A549 (cell line): ENCODE measurements at regions not wholly inside any gene's neighbourhood (a gene's known extent, or its start where the extent isn't known, plus 50 kb on each side); places are given as distances from the start of the nearest gene placed in this dataset.

Source experiments
- ATAC-seq, 2 experiments: fragments of 200-7000 bp in 1 of 2; fragments of >200 bp in 1 of 2; cut with Nextera tagmentation in 1 of 2; cut with Tn5 transposase in 1 of 2; 3 replicates each; pipeline versions ENCODE4 v1.8.0 to v1.9.1; 2018 to 2020; ENCODE audit warnings: mild to moderate bottlenecking in 1 of 2, moderate library complexity in 1 of 2
- CTCF ChIA-PET: fragments of 300-600 bp; sonication (Branson Sonifier 250); formaldehyde crosslinking; extraction: SDS; loops from one replicate; lab custom pipeline; 2021; ENCODE audit warnings: antibody characterized with exemption, inconsistent platforms; lab: Yijun Ruan, JAX
- POLR2A ChIA-PET: fragments of 350-600 bp; formaldehyde crosslinking; extraction: SDS; loops from one replicate; lab custom pipeline; 2021; ENCODE audit warnings: antibody characterized with exemption, inconsistent platforms; lab: Yijun Ruan, JAX
- DNase-seq, 2 experiments: peaks; one replicate each; pipeline versions ENCODE4 v3.0.0 to v3.0.0-alpha.2; 2011 to 2016; ENCODE audit warnings: low read depth in 1 of 2, low spot score in 1 of 2
- FAIRE-seq: peaks from 2 replicates; lab custom pipeline; 2011; peaks lifted over from hg19 to GRCh38; lab: Jason Lieb, UNC
- H3K27ac ChIP-seq, 2 experiments: fragments of >200 bp; sonication (Bioruptor Twin); formaldehyde crosslinking; 3 replicates each; pipeline ENCODE4 v1.5.1; 2016 to 2017
- H3K4me1 ChIP-seq: fragments of >200 bp; sonication (Bioruptor Twin); formaldehyde crosslinking; 3 replicates; pipeline ENCODE4 v1.6.1; 2016
- H3K4me2 ChIP-seq: fragments of >200 bp; sonication (Bioruptor Twin); formaldehyde crosslinking; 3 replicates; pipeline ENCODE4 v1.6.1; 2016
- H3K4me3 ChIP-seq: fragments of >200 bp; sonication (Bioruptor Twin); formaldehyde crosslinking; 3 replicates; pipeline ENCODE4 v1.5.1; 2016
- H3K9me3 ChIP-seq: fragments of >200 bp; sonication (Bioruptor Twin); formaldehyde crosslinking; 3 replicates; pipeline ENCODE4 v1.6.1; 2016
- CBX2 ChIP-seq: fragments of 200-600 bp; sonication (generic); IDR thresholded peaks from 2 replicates; pipeline ENCODE4 v1.6.1; 2016; ENCODE audit warnings: low read depth, mild to moderate bottlenecking, borderline replicate concordance
- CBX8 ChIP-seq: fragments of 200-600 bp; sonication (generic); IDR thresholded peaks from 2 replicates; pipeline ENCODE4 v1.6.1; 2016
- CHD4 ChIP-seq: fragments of 200-600 bp; sonication (generic); IDR thresholded peaks from 2 replicates; pipeline ENCODE4 v1.6.1; 2016; ENCODE audit warnings: antibody characterized with exemption, mild to moderate bottlenecking, borderline replicate concordance
- EP300 ChIP-seq, 2 experiments: fragments of >200 bp; sonication (Bioruptor Twin); formaldehyde crosslinking; IDR thresholded peaks; 2 replicates in 1 of 2; 3 replicates in 1 of 2; pipeline ENCODE4 v1.6.1; 2016 to 2017
- GATA3 ChIP-seq: IDR thresholded peaks from 2 replicates; pipeline ENCODE4 v1.6.1; 2012; ENCODE audit warnings: borderline replicate concordance
- HDAC2 ChIP-seq: fragments of 200-600 bp; sonication (generic); IDR thresholded peaks from 2 replicates; pipeline ENCODE4 v1.6.1; 2016
- HOXA7 ChIP-seq: fragments of 250-450 bp; sonication (Bioruptor Pico); IDR thresholded peaks from 2 replicates; pipeline ENCODE4 v1.5.0; 2020; ENCODE audit warnings: mild to moderate bottlenecking, moderate library complexity
- HOXB5 ChIP-seq: fragments of 250-450 bp; sonication (Bioruptor Pico); IDR thresholded peaks from 2 replicates; pipeline ENCODE4 v1.5.0; 2020; ENCODE audit warnings: mild to moderate bottlenecking, moderate library complexity
- JUN ChIP-seq, 2 experiments: fragments of >200 bp; sonication (Bioruptor Twin); formaldehyde crosslinking; IDR thresholded peaks; 2 replicates in 1 of 2; 3 replicates in 1 of 2; pipeline ENCODE4 v1.6.1; 2016 to 2017
- MAFK ChIP-seq: fragments of 450-650 bp; IDR thresholded peaks from 2 replicates; pipeline ENCODE4 v1.6.1; 2014; ENCODE audit not compliant: partially characterized antibody
- NPAS2 ChIP-seq: fragments of 250-450 bp; sonication (Bioruptor Pico); IDR thresholded peaks from 2 replicates; pipeline ENCODE4 v1.8.0; 2022; ENCODE audit warnings: mild to moderate bottlenecking, moderate library complexity, borderline replicate concordance
- PHF8 ChIP-seq: fragments of 200-600 bp; sonication (generic); IDR thresholded peaks from 2 replicates; pipeline ENCODE4 v1.6.1; 2016; ENCODE audit warnings: low read depth, mild to moderate bottlenecking, antibody characterized with exemption, moderate library complexity, borderline replicate concordance
- POLR2A ChIP-seq: IDR thresholded peaks from 2 replicates; pipeline ENCODE4 v1.6.1; 2012; ENCODE audit warnings: mild to moderate bottlenecking, low read length
- POLR2AphosphoS2 ChIP-seq: conservative IDR thresholded peaks from 2 replicates; pipeline ENCODE4 v1.6.1; 2012; ENCODE audit warnings: low read length, improper control_type of control experiment, inconsistent platforms
- RAD21 ChIP-seq, 2 experiments: fragments of >200 bp in 1 of 2; sonication (Bioruptor Twin) in 1 of 2; formaldehyde crosslinking in 1 of 2; IDR thresholded peaks in 1 of 2; conservative IDR thresholded peaks in 1 of 2; 2 replicates in 1 of 2; 3 replicates in 1 of 2; pipeline ENCODE4 v1.6.1; 2012 to 2018; ENCODE audit warnings: inconsistent platforms in 1 of 2
- RARB ChIP-seq: fragments of 250-450 bp; sonication (Bioruptor Pico); IDR thresholded peaks from 2 replicates; pipeline ENCODE4 v1.8.0; 2021; ENCODE audit warnings: mild to moderate bottlenecking, moderate library complexity
- RFX5 ChIP-seq: fragments of 450-650 bp; IDR thresholded peaks from 2 replicates; pipeline ENCODE4 v1.7.1; 2014; ENCODE audit warnings: antibody characterized with exemption, mild to moderate bottlenecking, moderate library complexity
- RNF2 ChIP-seq: fragments of 200-600 bp; sonication (generic); IDR thresholded peaks from 2 replicates; pipeline ENCODE4 v1.6.1; 2016; ENCODE audit warnings: low read depth, mild to moderate bottlenecking, antibody characterized with exemption, moderate library complexity, borderline replicate concordance
- SREBF2 ChIP-seq: fragments of 450-650 bp; IDR thresholded peaks from 2 replicates; pipeline ENCODE4 v1.6.1; 2014; ENCODE audit warnings: mild to moderate bottlenecking, moderate library complexity
- TFCP2L1 ChIP-seq: fragments of 250-450 bp; sonication (Bioruptor Pico); IDR thresholded peaks from 2 replicates; pipeline ENCODE4 v1.5.0; 2021; ENCODE audit warnings: mild to moderate bottlenecking
- TP53 ChIP-seq: fragments of 250-450 bp; sonication (Bioruptor Pico); IDR thresholded peaks from 2 replicates; pipeline ENCODE4 v1.5.0; 2021; ENCODE audit warnings: mild to moderate bottlenecking, moderate library complexity
- ZC3H11A ChIP-seq: fragments of 450-650 bp; IDR thresholded peaks from 2 replicates; pipeline ENCODE4 v1.6.1; 2014; ENCODE audit warnings: antibody characterized with exemption, mild to moderate bottlenecking
- ZSCAN20 ChIP-seq: fragments of 250-450 bp; sonication (Bioruptor Pico); IDR thresholded peaks from 2 replicates; pipeline ENCODE4 v1.8.0; 2022; ENCODE audit warnings: mild to moderate bottlenecking, moderate library complexity
- WGBS: methylation state at CpG from one replicate; pipeline ENCODE4 v1.1.6; 2017; ENCODE audit errors: missing lambda C conversion rate; 5-methylcytosine and 5-hydroxymethylcytosine counted together
- TF ChIP-seq, protein P1 (sequence below): fragments of 450-650 bp; IDR thresholded peaks from 2 replicates; pipeline ENCODE4 v1.6.1; 2014; ENCODE audit warnings: antibody characterized with exemption
- TF ChIP-seq, protein P2 (sequence below): IDR thresholded peaks from 2 replicates; pipeline ENCODE4 v1.6.1; 2012
- TF ChIP-seq, protein P3 (sequence below): IDR thresholded peaks from 2 replicates; pipeline ENCODE4 v1.6.1; 2012; ENCODE audit warnings: low read depth, borderline replicate concordance

DNA sequence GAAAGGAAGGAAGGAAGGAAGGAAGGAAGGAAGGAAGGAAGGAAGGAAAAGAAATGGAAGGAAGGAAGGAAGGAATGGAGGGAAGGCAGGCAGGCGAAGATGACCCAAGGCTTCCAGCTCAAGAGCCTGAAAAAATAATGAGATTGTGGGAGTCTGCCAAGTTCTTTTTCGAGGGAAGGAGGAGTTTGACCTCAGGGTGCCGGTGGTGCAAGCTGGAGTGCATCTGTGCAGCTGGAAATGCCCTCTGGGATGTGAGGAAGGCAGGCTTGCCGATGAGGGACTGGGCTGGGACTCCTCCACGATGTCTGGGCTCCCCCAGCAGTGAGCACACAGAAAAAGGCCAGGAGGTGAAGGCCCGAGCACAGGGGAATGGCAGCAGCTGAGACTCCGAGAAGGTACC, 154.9 kb upstream of the DAPK1 start:
- 47% methylated on average over 7 of the region's 7 CpGs for WGBS
- ChIA-PET POLR2A (no interaction called here), CTCF (interaction anchor here (0.8 to 7.3 kb wide), 6 partner anchors 31 to 909 kb away, joined by 3 to 51 read pairs (median 4); partner anchors contain the start of gene DAPK1)
- FAIRE-seq: no peak
- 0 out of 3 replicates have a peak overlapping the region, but pooled peaks have one; percentile 31 for H3K4me2 ChIP-seq
- ATAC-seq: peak in 1 of 2 experiments; percentile 35; a peak in 3 of 6 replicates
- DNase-seq: no peak
- H3K4me3 ChIP-seq: no peak overlapping the region
- H3K4me1 ChIP-seq: peaks cover 19% of the 10 kb centered on the region
- peaks cover 6% of the 10 kb centered on the region; the same call in 1 of the 3 replicates for H3K9me3 ChIP-seq
- H3K27ac ChIP-seq: peak overlapping the region; percentile 37 to 77; a peak in 3 of 6 replicates
- TF ChIP-seq EP300 (IDR thresholded peaks at IDR 0.05) (no peak), HOXA7 (CRISPR knock-in tag) (no peak), HDAC2 (no peak), TP53 (no peak)
- TF ChIP-seq, protein P1, sequence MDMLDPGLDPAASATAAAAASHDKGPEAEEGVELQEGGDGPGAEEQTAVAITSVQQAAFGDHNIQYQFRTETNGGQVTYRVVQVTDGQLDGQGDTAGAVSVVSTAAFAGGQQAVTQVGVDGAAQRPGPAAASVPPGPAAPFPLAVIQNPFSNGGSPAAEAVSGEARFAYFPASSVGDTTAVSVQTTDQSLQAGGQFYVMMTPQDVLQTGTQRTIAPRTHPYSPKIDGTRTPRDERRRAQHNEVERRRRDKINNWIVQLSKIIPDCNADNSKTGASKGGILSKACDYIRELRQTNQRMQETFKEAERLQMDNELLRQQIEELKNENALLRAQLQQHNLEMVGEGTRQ: no peak

DNA sequence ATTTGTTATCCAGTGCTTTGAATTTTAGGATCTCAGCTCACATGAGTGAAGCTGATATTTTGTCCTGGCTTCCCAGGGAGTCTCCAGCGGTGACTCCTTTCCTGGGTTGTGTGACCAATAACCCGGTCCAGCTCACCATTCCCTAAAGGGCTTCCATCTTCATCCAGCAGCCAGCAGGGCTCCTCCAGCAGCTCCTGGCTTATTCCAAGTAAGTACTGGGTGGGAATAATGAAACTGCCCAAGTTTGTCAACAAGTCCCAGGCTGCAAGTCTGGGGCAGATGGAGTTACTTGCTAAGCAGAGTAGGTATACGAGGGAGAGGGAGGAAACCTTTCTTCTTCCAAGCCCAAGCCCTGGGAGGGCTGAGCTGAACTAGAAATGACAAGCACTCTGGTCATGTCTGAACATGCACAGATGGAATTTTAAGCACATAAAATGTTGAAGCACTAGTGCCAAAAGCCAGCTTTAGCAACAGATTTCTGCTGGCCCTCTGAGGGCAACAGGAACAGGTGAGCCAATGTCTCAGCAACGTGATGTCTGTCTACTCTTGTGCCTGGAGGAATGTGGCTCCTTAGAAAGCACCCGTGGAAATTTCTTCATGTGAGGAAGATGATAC, 153.7 kb upstream of the DAPK1 start:
- Histone ChIP-seq H3K4me2 (no peak overlapping the region), H3K27ac (peak overlapping the region; percentile 11 to 77; a peak in 3 of 6 replicates), H3K4me3 (no peak overlapping the region), H3K9me3 (peaks cover 6% of the 10 kb centered on the region; the same call in 1 of the 3 replicates), H3K4me1 (peaks cover 7% of the 10 kb centered on the region; the same call in 2 of the 3 replicates)
- no peak for DNase-seq
- ATAC-seq: peak in 1 of 2 experiments; percentile 34; a peak in 1 of 6 replicates
- no peak for TF ChIP-seq ZC3H11A
- TF ChIP-seq RAD21 (conservative IDR thresholded peaks at IDR 0.05 in 1 of 2, IDR thresholded peaks at IDR 0.05 in 1 of 2): no peak
- no peak for TF ChIP-seq MAFK
- no peak for TF ChIP-seq RNF2
- no peak for TF ChIP-seq HOXB5 (CRISPR knock-in tag)
- TF ChIP-seq NPAS2 (CRISPR knock-in tag): no peak
- no peak for TF ChIP-seq POLR2A
- TF ChIP-seq GATA3: no peak
- no peak for FAIRE-seq
- ChIA-PET CTCF (interaction anchor here (0.9 to 7.3 kb wide), 6 partner anchors 12 to 910 kb away, joined by 3 to 51 read pairs (median 4); partner anchors contain the start of gene DAPK1), POLR2A (no interaction called here)
- 84% methylated on average over 5 of the region's 5 CpGs for WGBS

DNA sequence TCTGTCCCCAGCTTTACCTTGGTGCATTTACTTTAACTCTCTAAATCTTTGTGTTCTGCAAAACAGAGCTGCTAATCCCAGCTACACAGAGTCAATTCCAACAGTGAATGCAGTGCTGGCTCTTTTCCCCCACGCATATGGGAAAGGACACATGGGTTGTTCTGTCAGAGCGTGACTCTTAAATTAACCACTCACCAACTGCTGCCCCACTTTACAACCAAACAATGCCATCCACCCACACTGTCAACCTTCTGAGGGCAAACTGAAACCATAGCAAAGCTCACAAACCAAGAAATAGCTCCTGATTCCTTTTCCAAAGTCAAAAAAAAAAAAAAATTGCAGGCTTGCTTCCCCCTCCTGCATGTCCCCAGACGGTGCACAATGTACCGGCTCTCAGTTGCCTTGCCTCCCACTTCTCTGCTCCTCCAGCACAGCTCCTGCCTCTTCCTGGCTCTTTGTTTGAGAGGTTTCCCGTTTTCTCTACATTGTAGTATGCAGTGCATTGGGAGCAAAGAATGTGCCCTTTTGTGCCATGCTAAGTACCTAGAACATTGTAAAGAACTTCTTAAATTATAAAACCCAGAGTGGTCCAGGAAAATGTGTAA, 151.5 kb upstream of the DAPK1 start:
- FAIRE-seq (no peak), DNase-seq (no peak), ATAC-seq (no peak)
- H3K4me3 ChIP-seq: no peak overlapping the region
- WGBS: 86% methylated on average over 5 of the region's 5 CpGs
- no peak overlapping the region for H3K4me2 ChIP-seq
- H3K9me3 ChIP-seq: peaks cover 9% of the 10 kb centered on the region; the same call in 2 of the 3 replicates
- POLR2A ChIA-PET: no interaction called here
- CTCF ChIA-PET: interaction anchor here (0.9 to 7.3 kb wide), 8 partner anchors 8 to 1241 kb away, joined by 3 to 51 read pairs (median 4); partner anchors contain the start of gene DAPK1
- H3K4me1 ChIP-seq: peaks cover 7% of the 10 kb centered on the region; the same call in 2 of the 3 replicates
- TF ChIP-seq, protein P2, sequence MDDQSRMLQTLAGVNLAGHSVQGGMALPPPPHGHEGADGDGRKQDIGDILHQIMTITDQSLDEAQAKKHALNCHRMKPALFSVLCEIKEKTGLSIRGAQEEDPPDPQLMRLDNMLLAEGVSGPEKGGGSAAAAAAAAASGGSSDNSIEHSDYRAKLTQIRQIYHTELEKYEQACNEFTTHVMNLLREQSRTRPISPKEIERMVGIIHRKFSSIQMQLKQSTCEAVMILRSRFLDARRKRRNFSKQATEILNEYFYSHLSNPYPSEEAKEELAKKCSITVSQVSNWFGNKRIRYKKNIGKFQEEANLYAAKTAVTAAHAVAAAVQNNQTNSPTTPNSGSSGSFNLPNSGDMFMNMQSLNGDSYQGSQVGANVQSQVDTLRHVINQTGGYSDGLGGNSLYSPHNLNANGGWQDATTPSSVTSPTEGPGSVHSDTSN: no peak
- TF ChIP-seq HOXB5 (CRISPR knock-in tag) (no peak), CBX8 (no peak), POLR2AphosphoS2 (no peak), CHD4 (no peak), PHF8 (no peak), JUN (IDR thresholded peaks at IDR 0.05) (no peak), HDAC2 (no peak), CBX2 (no peak), SREBF2 (no peak), RFX5 (no peak), RAD21 (conservative IDR thresholded peaks at IDR 0.05 in 1 of 2, IDR thresholded peaks at IDR 0.05 in 1 of 2) (no peak), ZSCAN20 (no peak), RARB (CRISPR knock-in tag) (no peak), TFCP2L1 (CRISPR knock-in tag) (no peak)
- TF ChIP-seq, protein P3, sequence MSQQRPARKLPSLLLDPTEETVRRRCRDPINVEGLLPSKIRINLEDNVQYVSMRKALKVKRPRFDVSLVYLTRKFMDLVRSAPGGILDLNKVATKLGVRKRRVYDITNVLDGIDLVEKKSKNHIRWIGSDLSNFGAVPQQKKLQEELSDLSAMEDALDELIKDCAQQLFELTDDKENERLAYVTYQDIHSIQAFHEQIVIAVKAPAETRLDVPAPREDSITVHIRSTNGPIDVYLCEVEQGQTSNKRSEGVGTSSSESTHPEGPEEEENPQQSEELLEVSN: no peak
- 0 out of 6 replicates have a peak overlapping the region, but pooled peaks of 1 of the 2 experiments have one; percentile 4 for H3K27ac ChIP-seq
